ENCODE measurements at regions not wholly inside any gene's neighbourhood (a gene's known extent, or its start where the extent isn't known, plus 50 kb on each side); places are given as distances from the start of the nearest gene placed in this dataset.

- TF ChIP-seq, protein P1, sequence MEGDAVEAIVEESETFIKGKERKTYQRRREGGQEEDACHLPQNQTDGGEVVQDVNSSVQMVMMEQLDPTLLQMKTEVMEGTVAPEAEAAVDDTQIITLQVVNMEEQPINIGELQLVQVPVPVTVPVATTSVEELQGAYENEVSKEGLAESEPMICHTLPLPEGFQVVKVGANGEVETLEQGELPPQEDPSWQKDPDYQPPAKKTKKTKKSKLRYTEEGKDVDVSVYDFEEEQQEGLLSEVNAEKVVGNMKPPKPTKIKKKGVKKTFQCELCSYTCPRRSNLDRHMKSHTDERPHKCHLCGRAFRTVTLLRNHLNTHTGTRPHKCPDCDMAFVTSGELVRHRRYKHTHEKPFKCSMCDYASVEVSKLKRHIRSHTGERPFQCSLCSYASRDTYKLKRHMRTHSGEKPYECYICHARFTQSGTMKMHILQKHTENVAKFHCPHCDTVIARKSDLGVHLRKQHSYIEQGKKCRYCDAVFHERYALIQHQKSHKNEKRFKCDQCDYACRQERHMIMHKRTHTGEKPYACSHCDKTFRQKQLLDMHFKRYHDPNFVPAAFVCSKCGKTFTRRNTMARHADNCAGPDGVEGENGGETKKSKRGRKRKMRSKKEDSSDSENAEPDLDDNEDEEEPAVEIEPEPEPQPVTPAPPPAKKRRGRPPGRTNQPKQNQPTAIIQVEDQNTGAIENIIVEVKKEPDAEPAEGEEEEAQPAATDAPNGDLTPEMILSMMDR (IDR thresholded peaks at IDR 0.05; ENCODE audit: low read depth, low read length, missing input control) = no peak
- TF ChIP-seq YY1 (IDR thresholded peaks at IDR 0.05) = peak; percentile 34
- no peak for TF ChIP-seq JUND (IDR thresholded peaks at IDR 0.05)
- no peak for TF ChIP-seq GABPA (IDR thresholded peaks at IDR 0.05 in 1 of 2, conservative IDR thresholded peaks at IDR 0.05 in 1 of 2)
- TF ChIP-seq ATF3 (IDR thresholded peaks at IDR 0.05) = no peak
- no peak for TF ChIP-seq REST (IDR thresholded peaks at IDR 0.05)
- no peak for TF ChIP-seq TAF1 (conservative IDR thresholded peaks at IDR 0.05)
Measured at GRCh38 chr17:13957636-13958035, 111.7 kb upstream of the COX10 start.
